BE2C (cell line): ENCODE measurements at regions not wholly inside any gene's neighbourhood (a gene's known extent, or its start where the extent isn't known, plus 50 kb on each side); places are given as distances from the start of the nearest gene placed in this dataset.

Source experiments
- DNase-seq: peaks from one replicate; pipeline ENCODE4 v3.0.0-alpha.2; 2020
- H3K27me3 ChIP-seq: fragments of 250-450 bp; sonication (Bioruptor Pico); 2 replicates; pipeline ENCODE4 v1.5.1; 2020; ENCODE audit warnings: mild to moderate bottlenecking
- H3K36me3 ChIP-seq: fragments of 250-450 bp; sonication (Bioruptor Pico); 2 replicates; pipeline ENCODE4 v1.5.1; 2020; ENCODE audit warnings: mild to moderate bottlenecking
- H3K4me1 ChIP-seq: fragments of 250-450 bp; sonication (Bioruptor Pico); 2 replicates; pipeline ENCODE4 v1.5.1; 2020
- H3K4me3 ChIP-seq: 2 replicates; pipeline ENCODE4 v1.5.1; 2011; ENCODE audit warnings: low read depth, low read length
- H3K9me3 ChIP-seq: fragments of 250-450 bp; sonication (Bioruptor Pico); 2 replicates; pipeline ENCODE4 v1.5.1; 2020
- TF ChIP-seq, protein P1 (sequence below): IDR thresholded peaks from 2 replicates; pipeline ENCODE4 v1.5.1; 2012; ENCODE audit warnings: mild to moderate bottlenecking, low read depth, low read length

- no peak for DNase-seq
- TF ChIP-seq, protein P1, sequence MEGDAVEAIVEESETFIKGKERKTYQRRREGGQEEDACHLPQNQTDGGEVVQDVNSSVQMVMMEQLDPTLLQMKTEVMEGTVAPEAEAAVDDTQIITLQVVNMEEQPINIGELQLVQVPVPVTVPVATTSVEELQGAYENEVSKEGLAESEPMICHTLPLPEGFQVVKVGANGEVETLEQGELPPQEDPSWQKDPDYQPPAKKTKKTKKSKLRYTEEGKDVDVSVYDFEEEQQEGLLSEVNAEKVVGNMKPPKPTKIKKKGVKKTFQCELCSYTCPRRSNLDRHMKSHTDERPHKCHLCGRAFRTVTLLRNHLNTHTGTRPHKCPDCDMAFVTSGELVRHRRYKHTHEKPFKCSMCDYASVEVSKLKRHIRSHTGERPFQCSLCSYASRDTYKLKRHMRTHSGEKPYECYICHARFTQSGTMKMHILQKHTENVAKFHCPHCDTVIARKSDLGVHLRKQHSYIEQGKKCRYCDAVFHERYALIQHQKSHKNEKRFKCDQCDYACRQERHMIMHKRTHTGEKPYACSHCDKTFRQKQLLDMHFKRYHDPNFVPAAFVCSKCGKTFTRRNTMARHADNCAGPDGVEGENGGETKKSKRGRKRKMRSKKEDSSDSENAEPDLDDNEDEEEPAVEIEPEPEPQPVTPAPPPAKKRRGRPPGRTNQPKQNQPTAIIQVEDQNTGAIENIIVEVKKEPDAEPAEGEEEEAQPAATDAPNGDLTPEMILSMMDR: no peak
- Histone ChIP-seq H3K4me3 (no peak overlapping the region), H3K36me3 (no peaks in the 10 kb centered on the region), H3K27me3 (no peaks in the 10 kb centered on the region), H3K4me1 (no peaks in the 10 kb centered on the region), H3K9me3 (no peaks in the 10 kb centered on the region)
Measured at GRCh38 chr10:89904755-89905154, 203.4 kb downstream of the KIF20B start.

DNA sequence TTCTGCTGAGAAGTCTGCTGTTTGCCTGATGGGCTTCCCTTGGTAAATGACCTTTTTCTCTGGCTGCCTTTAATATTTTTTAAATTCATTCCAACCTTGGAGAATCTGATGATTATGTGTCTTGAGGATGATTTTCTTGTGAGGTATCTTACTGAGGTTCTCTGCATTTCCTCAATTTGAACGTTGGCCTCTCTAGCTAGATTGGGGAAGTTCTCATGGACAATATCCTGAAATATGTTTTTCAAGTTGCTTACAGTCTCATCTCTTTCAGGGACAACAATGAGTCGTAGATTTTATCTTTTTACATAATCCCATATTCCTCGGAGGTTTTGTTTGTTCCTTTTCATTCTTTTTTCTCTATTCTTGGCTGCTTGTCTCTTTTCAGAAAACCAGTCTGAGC lies 208.4 kb downstream of the KIF20B start:
- no peaks in the 10 kb centered on the region for H3K9me3 ChIP-seq
- no peaks in the 10 kb centered on the region for H3K27me3 ChIP-seq
- H3K4me1 ChIP-seq: no peaks in the 10 kb centered on the region
- DNase-seq: no peak
- no peaks in the 10 kb centered on the region for H3K36me3 ChIP-seq
- H3K4me3 ChIP-seq: no peak overlapping the region
- TF ChIP-seq, protein P1: no peak

GRCh38 chr10:89915021-89915420 lies 213.6 kb downstream of the KIF20B start:
- TF ChIP-seq, protein P1: no peak
- no peak for DNase-seq
- Histone ChIP-seq H3K4me3 (no peak overlapping the region), H3K27me3 (no peaks in the 10 kb centered on the region), H3K9me3 (no peaks in the 10 kb centered on the region), H3K36me3 (no peaks in the 10 kb centered on the region), H3K4me1 (no peaks in the 10 kb centered on the region)

- no peak for DNase-seq
- Histone ChIP-seq H3K9me3 (no peaks in the 10 kb centered on the region), H3K36me3 (no peaks in the 10 kb centered on the region), H3K27me3 (no peaks in the 10 kb centered on the region), H3K4me1 (no peaks in the 10 kb centered on the region), H3K4me3 (no peak overlapping the region)
- TF ChIP-seq, protein P1: no peak
Measured at GRCh38 chr10:89915968-89916367, 214.6 kb downstream of the KIF20B start.

- Histone ChIP-seq H3K36me3 (no peaks in the 10 kb centered on the region), H3K4me3 (no peak overlapping the region), H3K27me3 (no peaks in the 10 kb centered on the region), H3K4me1 (no peaks in the 10 kb centered on the region), H3K9me3 (no peaks in the 10 kb centered on the region)
- TF ChIP-seq, protein P1: no peak
- no peak for DNase-seq
Measured at GRCh38 chr10:89916468-89917215, 215.3 kb downstream of the KIF20B start.

- Histone ChIP-seq H3K27me3 (no peaks in the 10 kb centered on the region), H3K4me1 (no peaks in the 10 kb centered on the region), H3K4me3 (no peak overlapping the region), H3K9me3 (no peaks in the 10 kb centered on the region), H3K36me3 (no peaks in the 10 kb centered on the region)
- DNase-seq: no peak
- TF ChIP-seq, protein P1: no peak
Measured at GRCh38 chr10:89921403-89921802, 220.0 kb downstream of the KIF20B start.
